GM12878 (cell line): ENCODE measurements at regions not wholly inside any gene's neighbourhood (a gene's known extent, or its start where the extent isn't known, plus 50 kb on each side); places are given as distances from the start of the nearest gene placed in this dataset.

ENCODE experiments used
- ATAC-seq: fragments of 200-7000 bp; cut with Tn5 transposase; 3 replicates; pipeline ENCODE4 v1.9.1; 2020; ENCODE audit warnings: mild to moderate bottlenecking, moderate library complexity
- BruUV-seq: library from RNA; stranded (reverse); fragments of 400-500 nt; replicated peaks from 2 replicates; lab custom pipeline; 2021; lab: Mats Ljungman, UMichigan
- CTCF ChIA-PET: fragments of 300-600 bp; sonication (Branson Sonifier 250); formaldehyde crosslinking; extraction: SDS; loops from one replicate; lab custom pipeline; 2021; ENCODE audit warnings: inconsistent platforms; lab: Yijun Ruan, JAX
- POLR2A ChIA-PET: fragments of 350-600 bp; formaldehyde crosslinking; extraction: SDS; loops from one replicate; lab custom pipeline; 2021; ENCODE audit warnings: inconsistent platforms; lab: Charles Lee
- RAD21 ChIA-PET: fragments of 300-600 bp; sonication (Branson Sonifier 250); formaldehyde crosslinking; loops from one replicate; lab custom pipeline; 2023; ENCODE audit warnings: antibody characterized with exemption; ENCODE audit not compliant: unreplicated experiment; lab: Charles Lee
- SMC1A ChIA-PET: fragments of 300-600 bp; sonication (Branson Sonifier 250); formaldehyde crosslinking; loops from one replicate; lab custom pipeline; 2023; ENCODE audit not compliant: unreplicated experiment, uncharacterized antibody; lab: Charles Lee
- DNase-seq: peaks from one replicate; pipeline ENCODE4 v3.0.0-alpha.2; 2011; ENCODE audit warnings: low read depth, low spot score
- FAIRE-seq: peaks from 3 replicates; lab custom pipeline; 2011; peaks lifted over from hg19 to GRCh38; lab: Jason Lieb, UNC
- H2AFZ ChIP-seq: 2 replicates; pipeline ENCODE4 v1.6.0; 2011; ENCODE audit warnings: low read depth, low read length, control low read depth; ENCODE audit not compliant: control insufficient read depth
- H3K27ac ChIP-seq: 2 replicates; pipeline ENCODE4 v1.5.1; 2011; ENCODE audit warnings: control low read depth; ENCODE audit not compliant: control insufficient read depth, insufficient read depth
- H3K27me3 ChIP-seq, 2 experiments: replicated peaks in 1 of 2; 2 replicates each; pipeline versions ENCODE4 v1.6.0 to v1.6.1; 2011; ENCODE audit warnings: low read length in 1 of 2; ENCODE audit not compliant: control insufficient read depth in 2 of 2, insufficient read depth in 2 of 2
- H3K36me3 ChIP-seq, 2 experiments: 2 replicates each; pipeline ENCODE4 v1.5.1; 2011; ENCODE audit warnings: low read length in 1 of 2; ENCODE audit not compliant: control insufficient read depth in 2 of 2, insufficient read depth in 2 of 2
- H3K4me1 ChIP-seq: 2 replicates; pipeline ENCODE4 v1.6.1; 2011; ENCODE audit warnings: mild to moderate bottlenecking, low read length, moderate library complexity, mixed read lengths; ENCODE audit not compliant: control insufficient read depth, insufficient read depth
- H3K4me2 ChIP-seq: 2 replicates; pipeline ENCODE4 v1.6.0; 2011; ENCODE audit warnings: control low read depth; ENCODE audit not compliant: control insufficient read depth, insufficient read depth
- H3K4me3 ChIP-seq: fragments of 200-600 bp; sonication (generic); 2 replicates; pipeline ENCODE4 v1.5.1; 2016
- H3K79me2 ChIP-seq: 2 replicates; pipeline ENCODE4 v1.6.0; 2011; ENCODE audit warnings: low read length; ENCODE audit not compliant: control insufficient read depth, insufficient read depth
- H3K9ac ChIP-seq: 2 replicates; pipeline ENCODE4 v1.8.0; 2011; ENCODE audit warnings: low read length, control low read depth, mixed read lengths; ENCODE audit not compliant: control insufficient read depth, insufficient read depth
- H3K9me3 ChIP-seq: replicated peaks from 3 replicates; pipeline ENCODE4 v1.5.1; 2011; ENCODE audit warnings: mild to moderate bottlenecking, low read length; ENCODE audit not compliant: control insufficient read depth, insufficient read depth
- H4K20me1 ChIP-seq: 2 replicates; pipeline ENCODE4 v1.6.0; 2011; ENCODE audit not compliant: control insufficient read depth, insufficient read depth
- BCL11A ChIP-seq: IDR thresholded peaks from 2 replicates; pipeline ENCODE4 v1.6.1; 2011; ENCODE audit warnings: low read depth, low read length
- CHD1 ChIP-seq: IDR thresholded peaks from 2 replicates; pipeline ENCODE4 v1.6.1; 2012; ENCODE audit warnings: low read depth, low read length, improper control_type of control experiment
- GABPA ChIP-seq: IDR thresholded peaks from 2 replicates; pipeline ENCODE4 v1.6.1; 2014; ENCODE audit warnings: antibody characterized with exemption, low read depth, mild to moderate bottlenecking, inconsistent platforms
- JUNB ChIP-seq: IDR thresholded peaks from 2 replicates; pipeline ENCODE4 v1.6.1; 2016; ENCODE audit warnings: antibody characterized with exemption, mild to moderate bottlenecking
- MTA3 ChIP-seq: IDR thresholded peaks from 2 replicates; pipeline ENCODE4 v1.6.1; 2012; ENCODE audit warnings: low read length, inconsistent platforms, borderline replicate concordance
- MYC ChIP-seq: IDR thresholded peaks from 2 replicates; pipeline ENCODE4 v1.6.1; 2011; ENCODE audit warnings: mild to moderate bottlenecking, low read length, moderate library complexity, inconsistent platforms; ENCODE audit not compliant: insufficient read depth, insufficient replicate concordance, insufficient read length, severe bottlenecking
- NRF1 ChIP-seq: conservative IDR thresholded peaks from 2 replicates; pipeline ENCODE4 v1.6.1; 2011; ENCODE audit warnings: mild to moderate bottlenecking, low read depth, low read length, improper control_type of control experiment
- ZNF24 ChIP-seq: fragments of 450-650 bp; IDR thresholded peaks from 2 replicates; pipeline ENCODE4 v1.6.1; 2017; ENCODE audit warnings: antibody characterized with exemption, mild to moderate bottlenecking
- ZSCAN29 ChIP-seq: fragments of 450-650 bp; IDR thresholded peaks from 2 replicates; pipeline ENCODE4 v1.6.1; 2017; ENCODE audit warnings: mild to moderate bottlenecking, moderate library complexity
- WGBS: methylation state at CpG from one replicate; pipeline ENCODE4 v1.1.6; 2016; ENCODE audit warnings: low lambda C conversion rate; ENCODE audit not compliant: insufficient replicate concordance, insufficient coverage; ENCODE audit errors: missing lambda C conversion rate; 5-methylcytosine and 5-hydroxymethylcytosine counted together
- in situ Hi-C: fragments of 300-500 bp; cut with MboI; formaldehyde crosslinking; loops from 9 replicates; pipeline ENCODE4 v1.14.3; 2018; ENCODE audit warnings: mixed read lengths
- intact Hi-C: fragments of 100-400 bp; cut with micrococcal nuclease; formaldehyde crosslinking; loops from one replicate; pipeline ENCODE4 v1.14.2; 2022; ENCODE audit not compliant: unreplicated experiment
- TF ChIP-seq, protein P1 (sequence below): fragments of 450-650 bp; IDR thresholded peaks from 2 replicates; pipeline ENCODE4 v1.6.1; 2018; ENCODE audit warnings: borderline replicate concordance, mild to moderate bottlenecking; ENCODE audit not compliant: partially characterized antibody
- TF ChIP-seq, protein P2 (sequence below): IDR thresholded peaks from 2 replicates; pipeline ENCODE4 v1.6.1; 2012; ENCODE audit warnings: low read depth, low read length, improper control_type of control experiment
- TF ChIP-seq, protein P3 (sequence below): fragments of 450-650 bp; IDR thresholded peaks from 2 replicates; pipeline ENCODE4 v1.6.1; 2018; ENCODE audit warnings: mild to moderate bottlenecking, low read depth, moderate library complexity; ENCODE audit not compliant: partially characterized antibody
- TF ChIP-seq, protein P4 (sequence below): fragments of 450-650 bp; formaldehyde crosslinking; IDR thresholded peaks from 2 replicates; pipeline ENCODE4 v1.4.0; 2020; ENCODE audit warnings: mild to moderate bottlenecking, moderate library complexity

DNA sequence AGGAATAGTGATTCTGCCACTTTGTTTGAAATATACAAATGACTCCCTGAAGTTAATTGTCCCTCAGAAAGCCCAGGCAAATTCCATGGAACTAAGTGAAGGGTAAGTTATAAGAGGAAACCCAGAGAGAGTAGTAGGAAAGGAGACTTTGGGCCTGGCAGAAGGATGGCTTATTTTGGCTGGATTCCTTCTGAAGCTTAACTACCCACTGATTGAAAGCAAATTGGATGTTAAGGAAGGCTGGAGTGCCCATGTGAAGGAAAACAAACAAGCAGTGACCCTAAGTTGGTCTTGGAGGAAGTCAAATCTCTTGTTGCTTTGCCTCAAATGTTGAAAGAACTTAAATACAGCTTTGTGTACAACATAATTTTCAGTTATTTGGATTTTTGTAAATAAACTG is 1106.4 kb upstream of the ZEB2 start (continued):
- no peak for TF ChIP-seq BCL11A
- TF ChIP-seq GABPA: no peak

DNA sequence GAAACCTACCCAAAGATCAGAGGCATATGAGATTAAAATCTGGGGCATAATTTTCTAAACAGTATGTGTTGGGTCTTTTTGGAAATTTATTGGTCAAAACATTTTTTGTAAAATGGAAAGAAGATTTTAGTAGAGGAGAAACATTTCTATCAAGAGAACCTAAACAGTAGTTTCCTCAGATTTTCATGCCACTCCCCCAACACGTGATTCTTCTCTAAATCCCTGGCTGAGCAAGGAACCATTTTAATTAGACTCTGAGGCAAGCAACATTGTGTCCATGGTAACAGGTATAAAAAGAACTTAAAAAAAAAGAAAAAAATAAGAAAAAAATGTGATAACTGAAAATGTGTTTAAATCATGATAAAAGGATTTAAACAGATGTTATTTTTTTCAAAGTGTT is 1105.2 kb upstream of the ZEB2 start:
- no peaks in the 10 kb centered on the region for H3K9me3 ChIP-seq
- no peaks in the 10 kb centered on the region for H3K4me1 ChIP-seq
- no peaks in the 10 kb centered on the region for H3K79me2 ChIP-seq
- SMC1A ChIA-PET: no interaction called here
- POLR2A ChIA-PET: no interaction called here
- no TSS peak for BruUV-seq
- H3K36me3 ChIP-seq: no peaks in the 10 kb centered on the region
- no peak overlapping the region for H3K4me3 ChIP-seq
- in situ Hi-C loops (no loop called here), intact Hi-C loops (no loop called here)
- no peak for FAIRE-seq
- no peak for DNase-seq
- no peak overlapping the region for H2AFZ ChIP-seq
- H3K9ac ChIP-seq: no peak overlapping the region
- CTCF ChIA-PET: no interaction called here
- TF ChIP-seq ZSCAN29 (no peak), NRF1 (no peak), ZNF24 (no peak), JUNB (no peak), CHD1 (no peak), MTA3 (no peak), MYC (no peak)
- TF ChIP-seq, protein P1, sequence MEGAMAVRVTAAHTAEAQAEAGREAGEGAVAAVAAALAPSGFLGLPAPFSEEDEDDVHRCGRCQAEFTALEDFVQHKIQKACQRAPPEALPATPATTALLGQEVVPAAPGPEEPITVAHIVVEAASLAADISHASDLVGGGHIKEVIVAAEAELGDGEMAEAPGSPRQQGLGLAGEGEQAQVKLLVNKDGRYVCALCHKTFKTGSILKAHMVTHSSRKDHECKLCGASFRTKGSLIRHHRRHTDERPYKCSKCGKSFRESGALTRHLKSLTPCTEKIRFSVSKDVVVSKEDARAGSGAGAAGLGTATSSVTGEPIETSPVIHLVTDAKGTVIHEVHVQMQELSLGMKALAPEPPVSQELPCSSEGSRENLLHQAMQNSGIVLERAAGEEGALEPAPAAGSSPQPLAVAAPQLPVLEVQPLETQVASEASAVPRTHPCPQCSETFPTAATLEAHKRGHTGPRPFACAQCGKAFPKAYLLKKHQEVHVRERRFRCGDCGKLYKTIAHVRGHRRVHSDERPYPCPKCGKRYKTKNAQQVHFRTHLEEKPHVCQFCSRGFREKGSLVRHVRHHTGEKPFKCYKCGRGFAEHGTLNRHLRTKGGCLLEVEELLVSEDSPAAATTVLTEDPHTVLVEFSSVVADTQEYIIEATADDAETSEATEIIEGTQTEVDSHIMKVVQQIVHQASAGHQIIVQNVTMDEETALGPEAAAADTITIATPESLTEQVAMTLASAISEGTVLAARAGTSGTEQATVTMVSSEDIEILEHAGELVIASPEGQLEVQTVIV: no peak
- TF ChIP-seq, protein P2, sequence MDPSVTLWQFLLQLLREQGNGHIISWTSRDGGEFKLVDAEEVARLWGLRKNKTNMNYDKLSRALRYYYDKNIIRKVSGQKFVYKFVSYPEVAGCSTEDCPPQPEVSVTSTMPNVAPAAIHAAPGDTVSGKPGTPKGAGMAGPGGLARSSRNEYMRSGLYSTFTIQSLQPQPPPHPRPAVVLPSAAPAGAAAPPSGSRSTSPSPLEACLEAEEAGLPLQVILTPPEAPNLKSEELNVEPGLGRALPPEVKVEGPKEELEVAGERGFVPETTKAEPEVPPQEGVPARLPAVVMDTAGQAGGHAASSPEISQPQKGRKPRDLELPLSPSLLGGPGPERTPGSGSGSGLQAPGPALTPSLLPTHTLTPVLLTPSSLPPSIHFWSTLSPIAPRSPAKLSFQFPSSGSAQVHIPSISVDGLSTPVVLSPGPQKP: no peak
- TF ChIP-seq, protein P3, sequence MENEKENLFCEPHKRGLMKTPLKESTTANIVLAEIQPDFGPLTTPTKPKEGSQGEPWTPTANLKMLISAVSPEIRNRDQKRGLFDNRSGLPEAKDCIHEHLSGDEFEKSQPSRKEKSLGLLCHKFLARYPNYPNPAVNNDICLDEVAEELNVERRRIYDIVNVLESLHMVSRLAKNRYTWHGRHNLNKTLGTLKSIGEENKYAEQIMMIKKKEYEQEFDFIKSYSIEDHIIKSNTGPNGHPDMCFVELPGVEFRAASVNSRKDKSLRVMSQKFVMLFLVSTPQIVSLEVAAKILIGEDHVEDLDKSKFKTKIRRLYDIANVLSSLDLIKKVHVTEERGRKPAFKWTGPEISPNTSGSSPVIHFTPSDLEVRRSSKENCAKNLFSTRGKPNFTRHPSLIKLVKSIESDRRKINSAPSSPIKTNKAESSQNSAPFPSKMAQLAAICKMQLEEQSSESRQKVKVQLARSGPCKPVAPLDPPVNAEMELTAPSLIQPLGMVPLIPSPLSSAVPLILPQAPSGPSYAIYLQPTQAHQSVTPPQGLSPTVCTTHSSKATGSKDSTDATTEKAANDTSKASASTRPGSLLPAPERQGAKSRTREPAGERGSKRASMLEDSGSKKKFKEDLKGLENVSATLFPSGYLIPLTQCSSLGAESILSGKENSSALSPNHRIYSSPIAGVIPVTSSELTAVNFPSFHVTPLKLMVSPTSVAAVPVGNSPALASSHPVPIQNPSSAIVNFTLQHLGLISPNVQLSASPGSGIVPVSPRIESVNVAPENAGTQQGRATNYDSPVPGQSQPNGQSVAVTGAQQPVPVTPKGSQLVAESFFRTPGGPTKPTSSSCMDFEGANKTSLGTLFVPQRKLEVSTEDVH: no peak
- TF ChIP-seq, protein P4, sequence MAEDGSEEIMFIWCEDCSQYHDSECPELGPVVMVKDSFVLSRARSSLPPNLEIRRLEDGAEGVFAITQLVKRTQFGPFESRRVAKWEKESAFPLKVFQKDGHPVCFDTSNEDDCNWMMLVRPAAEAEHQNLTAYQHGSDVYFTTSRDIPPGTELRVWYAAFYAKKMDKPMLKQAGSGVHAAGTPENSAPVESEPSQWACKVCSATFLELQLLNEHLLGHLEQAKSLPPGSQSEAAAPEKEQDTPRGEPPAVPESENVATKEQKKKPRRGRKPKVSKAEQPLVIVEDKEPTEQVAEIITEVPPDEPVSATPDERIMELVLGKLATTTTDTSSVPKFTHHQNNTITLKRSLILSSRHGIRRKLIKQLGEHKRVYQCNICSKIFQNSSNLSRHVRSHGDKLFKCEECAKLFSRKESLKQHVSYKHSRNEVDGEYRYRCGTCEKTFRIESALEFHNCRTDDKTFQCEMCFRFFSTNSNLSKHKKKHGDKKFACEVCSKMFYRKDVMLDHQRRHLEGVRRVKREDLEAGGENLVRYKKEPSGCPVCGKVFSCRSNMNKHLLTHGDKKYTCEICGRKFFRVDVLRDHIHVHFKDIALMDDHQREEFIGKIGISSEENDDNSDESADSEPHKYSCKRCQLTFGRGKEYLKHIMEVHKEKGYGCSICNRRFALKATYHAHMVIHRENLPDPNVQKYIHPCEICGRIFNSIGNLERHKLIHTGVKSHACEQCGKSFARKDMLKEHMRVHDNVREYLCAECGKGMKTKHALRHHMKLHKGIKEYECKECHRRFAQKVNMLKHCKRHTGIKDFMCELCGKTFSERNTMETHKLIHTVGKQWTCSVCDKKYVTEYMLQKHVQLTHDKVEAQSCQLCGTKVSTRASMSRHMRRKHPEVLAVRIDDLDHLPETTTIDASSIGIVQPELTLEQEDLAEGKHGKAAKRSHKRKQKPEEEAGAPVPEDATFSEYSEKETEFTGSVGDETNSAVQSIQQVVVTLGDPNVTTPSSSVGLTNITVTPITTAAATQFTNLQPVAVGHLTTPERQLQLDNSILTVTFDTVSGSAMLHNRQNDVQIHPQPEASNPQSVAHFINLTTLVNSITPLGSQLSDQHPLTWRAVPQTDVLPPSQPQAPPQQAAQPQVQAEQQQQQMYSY (CRISPR knock-in tag): no peak
- H3K27ac ChIP-seq: no peak overlapping the region
- no peak for ATAC-seq
- H3K27me3 ChIP-seq: no peaks in the 10 kb centered on the region; a peak in 1 of 4 replicates
- WGBS: 93% methylated on average over 1 of the region's 1 CpG
- H3K4me2 ChIP-seq: no peak overlapping the region
- H4K20me1 ChIP-seq: no peaks in the 10 kb centered on the region
- RAD21 ChIA-PET: no interaction called here
